ENCODE measurements at regions not wholly inside any gene's neighbourhood (a gene's known extent, or its start where the extent isn't known, plus 50 kb on each side); places are given as distances from the start of the nearest gene placed in this dataset.
"Not testable (repeated sequence)": the region's sequence is repeated elsewhere in the genome, so short reads cannot be mapped to it uniquely, and the experiment has no call there.

- not testable (repeated sequence) for TF ChIP-seq CTCF (conservative IDR thresholded peaks at IDR 0.05 in 1 of 2, IDR thresholded peaks at IDR 0.05 in 1 of 2; ENCODE audit: low read depth in 1 of 2, low read length in 2 of 2); EZH2 (IDR thresholded peaks at IDR 0.05; ENCODE audit: low read length, missing control alignments)
Measured at GRCh38 chr13:104605435-104605834, 1539.2 kb upstream of the SLC10A2 start.
